PC-9 (cell line): ENCODE measurements at regions not wholly inside any gene's neighbourhood (a gene's known extent, or its start where the extent isn't known, plus 50 kb on each side); places are given as distances from the start of the nearest gene placed in this dataset.

Source experiments
- BruUV-seq: library from RNA; stranded (reverse); fragments of 400-500 nt; replicated peaks from 2 replicates; lab custom pipeline; 2021; lab: Mats Ljungman, UMichigan
- CTCF ChIA-PET: fragments of 300-600 bp; sonication (Branson Sonifier 250); formaldehyde crosslinking; loops from one replicate; lab custom pipeline; 2022; ENCODE audit warnings: antibody characterized with exemption; lab: Charles Lee
- POLR2A ChIA-PET: fragments of 300-600 bp; sonication (Branson Sonifier 250); formaldehyde crosslinking; loops from one replicate; lab custom pipeline; 2022; ENCODE audit warnings: antibody characterized with exemption; ENCODE audit not compliant: unreplicated experiment; lab: Charles Lee
- DNase-seq, 2 experiments: peaks; one replicate each; pipeline versions ENCODE4 v3.0.0 to v3.0.0-alpha.2; 2015 to 2022; ENCODE audit warnings: mixed read lengths in 1 of 2
- H2AFZ ChIP-seq: fragments of 200-600 bp; sonication (generic); 2 replicates; pipeline ENCODE4 v1.8.1; 2017; ENCODE audit warnings: antibody characterized with exemption
- H3F3A ChIP-seq: fragments of 200-600 bp; sonication (generic); 2 replicates; pipeline ENCODE4 v1.8.1; 2017; ENCODE audit warnings: antibody characterized with exemption, mild to moderate bottlenecking, low read depth; ENCODE audit not compliant: insufficient read depth
- H3K27ac ChIP-seq: fragments of 200-600 bp; sonication (generic); 2 replicates; pipeline ENCODE4 v1.6.1; 2016; ENCODE audit warnings: mixed run types
- H3K27me3 ChIP-seq: fragments of 200-600 bp; sonication (generic); 2 replicates; pipeline ENCODE4 v1.6.1; 2016; ENCODE audit warnings: low read depth, mixed run types; ENCODE audit not compliant: insufficient read depth
- H3K36me3 ChIP-seq: fragments of 200-600 bp; sonication (generic); 2 replicates; pipeline ENCODE4 v1.6.1; 2016; ENCODE audit warnings: low read depth, mixed run types
- H3K4me1 ChIP-seq: fragments of 200-600 bp; sonication (generic); replicated peaks from 2 replicates; pipeline ENCODE4 v1.6.1; 2016; ENCODE audit warnings: mixed run types; ENCODE audit not compliant: insufficient read depth
- H3K4me2 ChIP-seq: fragments of 200-600 bp; sonication (generic); 2 replicates; pipeline ENCODE4 v1.6.1; 2017; ENCODE audit warnings: mixed run types
- H3K4me3 ChIP-seq: fragments of 200-600 bp; sonication (generic); 2 replicates; pipeline ENCODE4 v1.6.1; 2016; ENCODE audit warnings: mixed run types
- H3K79me2 ChIP-seq: fragments of 200-600 bp; sonication (generic); 2 replicates; pipeline ENCODE4 v1.6.1; 2017; ENCODE audit warnings: low read depth, mixed run types
- H3K9me2 ChIP-seq: fragments of 200-600 bp; sonication (generic); 2 replicates; pipeline ENCODE4 v1.8.1; 2017; ENCODE audit warnings: mild to moderate bottlenecking; ENCODE audit not compliant: insufficient read depth
- H3K9me3 ChIP-seq: fragments of 200-600 bp; sonication (generic); 2 replicates; pipeline ENCODE4 v1.8.1; 2016; ENCODE audit warnings: low read depth; ENCODE audit not compliant: insufficient read depth
- H4K20me1 ChIP-seq: fragments of 200-600 bp; sonication (generic); 2 replicates; pipeline ENCODE4 v1.8.1; 2017; ENCODE audit not compliant: insufficient read depth
- EZH2 ChIP-seq: fragments of 200-600 bp; sonication (generic); IDR thresholded peaks from 2 replicates; pipeline ENCODE4 v1.8.0; 2017; ENCODE audit warnings: antibody characterized with exemption, low read depth
- intact Hi-C: fragments of 100-400 bp; cut with micrococcal nuclease; formaldehyde crosslinking; loops from one replicate; pipeline ENCODE4 v1.10.0; 2022; ENCODE audit not compliant: unreplicated experiment
- TF ChIP-seq, protein P1 (sequence below): fragments of 200-600 bp; sonication (generic); conservative IDR thresholded peaks from 2 replicates; pipeline ENCODE4 v1.6.1; 2017; ENCODE audit warnings: mixed run types, antibody characterized with exemption, mild to moderate bottlenecking, moderate library complexity

- no peaks in the 10 kb centered on the region for H3K9me3 ChIP-seq
- ChIA-PET CTCF (no interaction called here), POLR2A (no interaction called here)
- H3K27ac ChIP-seq = no peak overlapping the region
- intact Hi-C loops = no loop called here
- no peaks in the 10 kb centered on the region for H3K79me2 ChIP-seq
- no peaks in the 10 kb centered on the region for H3K36me3 ChIP-seq
- no peak overlapping the region for H3K4me2 ChIP-seq
- no peaks in the 10 kb centered on the region for H3K27me3 ChIP-seq
- H3F3A ChIP-seq = no peaks in the 10 kb centered on the region
- H3K4me1 ChIP-seq = no peaks in the 10 kb centered on the region
- DNase-seq = no peak
- BruUV-seq = no TSS peak
- H3K9me2 ChIP-seq = no peaks in the 10 kb centered on the region
- TF ChIP-seq EZH2 = no peak
- TF ChIP-seq, protein P1, sequence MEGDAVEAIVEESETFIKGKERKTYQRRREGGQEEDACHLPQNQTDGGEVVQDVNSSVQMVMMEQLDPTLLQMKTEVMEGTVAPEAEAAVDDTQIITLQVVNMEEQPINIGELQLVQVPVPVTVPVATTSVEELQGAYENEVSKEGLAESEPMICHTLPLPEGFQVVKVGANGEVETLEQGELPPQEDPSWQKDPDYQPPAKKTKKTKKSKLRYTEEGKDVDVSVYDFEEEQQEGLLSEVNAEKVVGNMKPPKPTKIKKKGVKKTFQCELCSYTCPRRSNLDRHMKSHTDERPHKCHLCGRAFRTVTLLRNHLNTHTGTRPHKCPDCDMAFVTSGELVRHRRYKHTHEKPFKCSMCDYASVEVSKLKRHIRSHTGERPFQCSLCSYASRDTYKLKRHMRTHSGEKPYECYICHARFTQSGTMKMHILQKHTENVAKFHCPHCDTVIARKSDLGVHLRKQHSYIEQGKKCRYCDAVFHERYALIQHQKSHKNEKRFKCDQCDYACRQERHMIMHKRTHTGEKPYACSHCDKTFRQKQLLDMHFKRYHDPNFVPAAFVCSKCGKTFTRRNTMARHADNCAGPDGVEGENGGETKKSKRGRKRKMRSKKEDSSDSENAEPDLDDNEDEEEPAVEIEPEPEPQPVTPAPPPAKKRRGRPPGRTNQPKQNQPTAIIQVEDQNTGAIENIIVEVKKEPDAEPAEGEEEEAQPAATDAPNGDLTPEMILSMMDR = no peak
- H4K20me1 ChIP-seq = no peaks in the 10 kb centered on the region
- no peak overlapping the region for H3K4me3 ChIP-seq
- H2AFZ ChIP-seq = no peak overlapping the region
Measured at GRCh38 chr5:90117005-90117404, 292.6 kb downstream of the CETN3 start.

- Histone ChIP-seq H3K4me2 (no peak overlapping the region), H3K9me2 (no peaks in the 10 kb centered on the region), H2AFZ (no peak overlapping the region), H3K36me3 (no peaks in the 10 kb centered on the region), H3K4me3 (no peak overlapping the region), H3F3A (no peaks in the 10 kb centered on the region), H3K27ac (no peak overlapping the region), H3K9me3 (no peaks in the 10 kb centered on the region), H3K27me3 (no peaks in the 10 kb centered on the region), H3K79me2 (no peaks in the 10 kb centered on the region), H3K4me1 (no peaks in the 10 kb centered on the region), H4K20me1 (no peaks in the 10 kb centered on the region)
- no TSS peak for BruUV-seq
- POLR2A ChIA-PET = no interaction called here
- no peak for TF ChIP-seq EZH2
- TF ChIP-seq, protein P1 = no peak
- intact Hi-C loops = no loop called here
- CTCF ChIA-PET = no interaction called here
- no peak for DNase-seq
Measured at GRCh38 chr5:90113108-90113507, 296.4 kb downstream of the CETN3 start.

GRCh38 chr5:90112033-90112692 is 297.4 kb downstream of the CETN3 start:
- no peaks in the 10 kb centered on the region for H3K4me1 ChIP-seq
- no peaks in the 10 kb centered on the region for H4K20me1 ChIP-seq
- BruUV-seq = no TSS peak
- H3K9me2 ChIP-seq = no peaks in the 10 kb centered on the region
- no peaks in the 10 kb centered on the region for H3K9me3 ChIP-seq
- POLR2A ChIA-PET = no interaction called here
- H3K4me2 ChIP-seq = no peak overlapping the region
- DNase-seq = no peak
- no peaks in the 10 kb centered on the region for H3F3A ChIP-seq
- no peak overlapping the region for H3K4me3 ChIP-seq
- H2AFZ ChIP-seq = no peak overlapping the region
- intact Hi-C loops = no loop called here
- no peaks in the 10 kb centered on the region for H3K36me3 ChIP-seq
- no peaks in the 10 kb centered on the region for H3K27me3 ChIP-seq
- no peak for TF ChIP-seq EZH2
- TF ChIP-seq, protein P1 = no peak
- H3K27ac ChIP-seq = no peak overlapping the region
- CTCF ChIA-PET = no interaction called here
- no peaks in the 10 kb centered on the region for H3K79me2 ChIP-seq
